Mesothelial cell of epicardium (in vitro differentiated cells): ENCODE measurements at regions not wholly inside any gene's neighbourhood (a gene's known extent, or its start where the extent isn't known, plus 50 kb on each side); places are given as distances from the start of the nearest gene placed in this dataset.
"Not testable (repeated sequence)": the region's sequence is repeated elsewhere in the genome, so short reads cannot be mapped to it uniquely, and the experiment has no call there.

Experiments used
- DNase-seq, 2 experiments: peaks; one replicate each; pipeline ENCODE4 v3.0.0; 2021; ENCODE audit warnings: low spot score in 2 of 2; ENCODE audit not compliant: unreplicated experiment in 2 of 2
- H3K27ac Mint-ChIP-seq: 2 replicates; pipeline ENCODE4 v1.8.0; 2021; ENCODE audit warnings: mixed read lengths
- H3K27me3 Mint-ChIP-seq: 2 replicates; pipeline ENCODE4 v1.8.0; 2021; ENCODE audit warnings: low read depth, mixed read lengths
- H3K36me3 Mint-ChIP-seq: 2 replicates; pipeline ENCODE4 v1.8.0; 2021; ENCODE audit warnings: mixed read lengths
- H3K4me1 Mint-ChIP-seq: 2 replicates; pipeline ENCODE4 v1.8.0; 2021; ENCODE audit warnings: mixed read lengths
- H3K4me3 Mint-ChIP-seq: 2 replicates; pipeline ENCODE4 v1.8.0; 2021; ENCODE audit warnings: mild to moderate bottlenecking, moderate library complexity, mixed read lengths
- H3K9me3 Mint-ChIP-seq: 2 replicates; pipeline ENCODE4 v1.8.0; 2021; ENCODE audit warnings: mixed read lengths

DNA sequence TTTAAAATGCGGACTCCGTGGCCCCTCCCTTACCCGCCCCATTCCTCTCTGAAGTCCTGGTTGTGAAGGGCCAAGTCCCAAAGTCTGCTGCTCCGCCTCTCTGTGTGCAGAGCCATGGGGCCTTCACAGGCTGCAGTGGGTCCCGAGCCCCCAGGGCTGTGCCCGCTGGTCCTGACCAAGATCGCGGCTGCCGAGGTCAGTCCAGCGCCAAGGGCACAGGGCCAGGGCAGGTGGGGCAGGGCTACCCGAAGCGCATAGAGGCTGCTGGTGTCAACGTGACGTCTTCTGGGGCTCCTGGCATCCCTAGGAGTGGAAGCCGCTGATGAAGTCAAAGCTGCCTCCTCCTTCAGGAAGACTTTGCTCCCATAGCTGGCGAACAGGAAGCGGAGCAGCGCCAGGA is 858.8 kb downstream of the TUBA3C start:
- DNase-seq, H3K4me3 Mint-ChIP-seq, H3K4me1 Mint-ChIP-seq, H3K27me3 Mint-ChIP-seq, H3K27ac Mint-ChIP-seq, H3K36me3 Mint-ChIP-seq: not testable (repeated sequence)
- H3K9me3 Mint-ChIP-seq = peaks cover 23% of the 10 kb centered on the region

DNA sequence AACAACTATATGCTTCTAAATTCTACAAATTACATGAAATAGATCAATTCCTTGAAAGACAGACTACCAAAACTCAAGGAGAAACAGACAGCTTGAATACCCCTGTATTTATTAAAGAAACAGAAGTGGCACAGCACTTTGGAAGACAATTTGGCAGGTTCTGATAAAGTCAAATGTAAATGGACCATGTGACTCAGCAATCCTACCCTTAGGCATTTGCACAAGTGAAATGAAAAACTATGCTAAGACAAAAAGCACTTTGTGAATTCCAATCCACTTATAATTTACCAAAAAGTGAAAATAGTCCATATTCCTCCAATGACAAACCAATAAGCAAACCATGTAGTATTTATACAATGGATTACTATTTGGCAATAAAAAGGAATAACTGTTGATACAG is 862.0 kb downstream of the TUBA3C start:
- not testable (repeated sequence) for H3K27ac Mint-ChIP-seq, H3K27me3 Mint-ChIP-seq, H3K4me1 Mint-ChIP-seq, DNase-seq, H3K4me3 Mint-ChIP-seq, H3K36me3 Mint-ChIP-seq
- peaks cover 27% of the 10 kb centered on the region for H3K9me3 Mint-ChIP-seq

DNA sequence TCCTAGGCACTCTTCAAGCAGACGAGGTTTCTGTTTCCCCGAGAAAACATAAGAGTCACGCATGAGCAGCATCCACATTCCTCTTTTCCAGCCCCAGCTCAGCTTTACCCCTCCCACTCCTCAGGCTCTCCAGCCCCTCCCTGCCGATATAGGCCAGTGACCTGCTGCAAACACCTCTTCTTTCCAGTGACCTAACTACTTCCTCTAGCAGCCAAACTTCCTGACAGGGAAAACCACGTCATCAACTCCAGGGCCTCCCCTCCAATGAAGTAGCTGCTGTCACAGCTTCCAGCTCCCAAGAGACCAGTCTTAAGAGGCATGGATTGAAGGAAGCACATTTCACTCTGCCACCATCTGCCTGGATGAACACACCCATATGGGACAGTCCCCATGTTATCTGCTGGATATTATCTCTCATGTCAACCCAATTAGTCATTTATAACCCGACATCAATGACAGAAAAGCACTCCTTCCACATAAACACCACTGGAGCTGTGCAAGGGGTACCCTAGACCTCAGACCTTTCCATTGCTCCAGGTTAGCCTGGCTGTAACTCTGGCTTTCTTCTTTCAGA is 878.3 kb downstream of the TUBA3C start:
- not testable (repeated sequence) for H3K36me3 Mint-ChIP-seq, H3K27me3 Mint-ChIP-seq, DNase-seq, H3K4me3 Mint-ChIP-seq, H3K27ac Mint-ChIP-seq, H3K4me1 Mint-ChIP-seq
- H3K9me3 Mint-ChIP-seq = peaks cover 37% of the 10 kb centered on the region

DNA sequence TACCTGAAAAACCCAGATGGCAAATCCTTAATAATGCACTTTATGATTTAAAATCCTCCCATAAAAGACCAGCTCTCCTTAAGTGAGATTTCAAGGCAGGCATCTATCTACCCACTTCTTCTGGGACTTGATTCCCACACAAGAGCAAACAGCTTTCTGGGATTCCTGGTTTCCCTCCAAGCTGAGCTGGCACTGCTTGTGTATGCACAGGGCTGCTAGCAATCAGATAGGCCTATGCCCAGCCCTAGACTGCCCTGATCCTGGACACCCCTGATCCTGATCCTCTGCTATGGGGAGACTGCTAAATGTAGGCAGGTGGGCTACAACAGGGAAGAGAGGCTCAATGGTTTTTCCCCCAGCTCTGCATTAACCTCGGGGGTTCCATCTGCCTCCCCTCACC is 880.7 kb downstream of the TUBA3C start:
- not testable (repeated sequence) for H3K36me3 Mint-ChIP-seq, H3K27ac Mint-ChIP-seq, H3K27me3 Mint-ChIP-seq, H3K4me3 Mint-ChIP-seq, H3K4me1 Mint-ChIP-seq, DNase-seq
- peaks cover 37% of the 10 kb centered on the region for H3K9me3 Mint-ChIP-seq

DNA sequence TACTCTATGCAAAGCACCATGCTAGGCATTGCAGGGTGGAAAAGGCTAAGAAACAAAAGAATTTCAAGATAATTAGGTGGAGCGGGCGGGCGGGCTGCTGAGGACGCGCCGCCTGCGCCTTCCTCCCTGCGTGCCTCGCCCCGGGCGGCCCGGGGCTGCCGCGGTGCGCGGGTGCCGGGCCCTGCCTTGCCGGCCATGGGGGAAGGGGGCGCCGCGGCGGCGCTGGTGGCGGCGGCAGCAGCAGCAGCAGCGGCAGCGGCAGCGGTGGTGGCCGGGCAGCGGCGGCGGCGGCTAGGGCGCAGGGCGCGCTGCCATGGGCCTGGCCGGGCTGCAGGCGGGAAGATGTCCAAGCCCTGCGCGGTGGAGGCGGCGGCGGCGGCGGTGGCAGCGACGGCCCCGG is 884.3 kb downstream of the TUBA3C start:
- not testable (repeated sequence) for H3K4me3 Mint-ChIP-seq, H3K27me3 Mint-ChIP-seq, H3K36me3 Mint-ChIP-seq, DNase-seq, H3K4me1 Mint-ChIP-seq, H3K27ac Mint-ChIP-seq
- peaks cover 18% of the 10 kb centered on the region for H3K9me3 Mint-ChIP-seq

DNA sequence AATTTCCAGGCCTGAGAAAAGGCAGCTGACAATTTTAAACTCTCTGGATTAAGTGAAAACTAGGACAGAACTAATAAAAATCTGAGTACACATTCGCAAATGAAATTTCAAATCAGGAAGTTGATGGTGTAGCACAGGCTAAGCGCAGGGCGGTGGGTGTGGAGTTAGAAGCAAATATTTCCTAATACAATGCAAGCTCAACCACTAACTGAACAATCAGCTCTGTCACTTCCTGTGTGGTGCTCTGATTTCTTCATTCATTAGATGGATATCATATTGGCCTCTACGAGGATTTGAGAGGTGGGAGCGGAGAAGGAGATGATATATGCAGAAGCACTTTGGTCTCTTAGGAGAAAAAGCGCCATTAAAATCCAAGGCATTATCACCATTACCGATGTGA is 885.0 kb downstream of the TUBA3C start:
- H3K4me1 Mint-ChIP-seq, H3K4me3 Mint-ChIP-seq, H3K36me3 Mint-ChIP-seq, DNase-seq, H3K27ac Mint-ChIP-seq, H3K27me3 Mint-ChIP-seq: not testable (repeated sequence)
- peaks cover 10% of the 10 kb centered on the region for H3K9me3 Mint-ChIP-seq

DNA sequence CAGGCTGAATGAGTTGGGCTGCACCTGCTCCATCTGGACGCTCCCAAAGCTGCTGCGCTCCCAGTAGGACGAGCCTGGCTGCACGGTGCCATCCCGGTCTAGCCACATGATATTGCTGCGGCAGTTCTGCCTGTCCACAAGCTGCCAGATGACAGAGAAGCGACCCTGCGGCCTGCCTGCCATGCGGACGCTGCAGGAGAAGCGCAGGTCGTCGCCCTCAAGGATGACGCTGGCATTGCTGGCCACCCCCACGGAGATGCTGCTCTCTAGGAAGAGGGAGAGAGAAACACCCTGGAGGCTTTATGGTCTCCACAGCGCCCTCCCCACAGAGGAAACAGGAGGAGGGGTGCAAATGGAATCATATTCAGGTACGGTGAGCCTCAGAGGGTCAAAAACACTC is 887.3 kb downstream of the TUBA3C start:
- not testable (repeated sequence) for H3K27ac Mint-ChIP-seq, H3K4me3 Mint-ChIP-seq, H3K4me1 Mint-ChIP-seq, H3K27me3 Mint-ChIP-seq, H3K36me3 Mint-ChIP-seq, DNase-seq
- H3K9me3 Mint-ChIP-seq = peaks cover 12% of the 10 kb centered on the region

DNA sequence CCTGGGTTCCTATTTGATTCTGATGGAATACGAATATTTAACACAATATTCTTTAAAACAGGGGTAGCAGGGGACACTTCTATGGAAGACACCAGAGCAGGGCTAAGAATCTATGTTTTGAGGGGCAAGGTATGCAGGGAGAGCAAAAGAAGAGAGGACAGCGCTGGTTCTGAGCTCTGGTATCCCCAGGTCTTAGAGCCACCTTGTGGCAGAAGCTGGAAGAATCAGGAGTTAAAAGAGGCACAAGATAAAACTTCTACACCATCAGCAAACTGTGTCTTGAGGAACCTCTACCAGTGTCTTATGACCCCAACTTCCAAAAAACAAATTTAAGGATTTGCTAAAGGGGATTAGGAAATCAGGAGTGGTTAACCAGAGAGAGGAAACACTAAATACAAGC is 894.8 kb downstream of the TUBA3C start:
- not testable (repeated sequence) for H3K27ac Mint-ChIP-seq, H3K36me3 Mint-ChIP-seq, DNase-seq, H3K27me3 Mint-ChIP-seq, H3K4me1 Mint-ChIP-seq, H3K4me3 Mint-ChIP-seq
- H3K9me3 Mint-ChIP-seq = peaks cover 14% of the 10 kb centered on the region

DNA sequence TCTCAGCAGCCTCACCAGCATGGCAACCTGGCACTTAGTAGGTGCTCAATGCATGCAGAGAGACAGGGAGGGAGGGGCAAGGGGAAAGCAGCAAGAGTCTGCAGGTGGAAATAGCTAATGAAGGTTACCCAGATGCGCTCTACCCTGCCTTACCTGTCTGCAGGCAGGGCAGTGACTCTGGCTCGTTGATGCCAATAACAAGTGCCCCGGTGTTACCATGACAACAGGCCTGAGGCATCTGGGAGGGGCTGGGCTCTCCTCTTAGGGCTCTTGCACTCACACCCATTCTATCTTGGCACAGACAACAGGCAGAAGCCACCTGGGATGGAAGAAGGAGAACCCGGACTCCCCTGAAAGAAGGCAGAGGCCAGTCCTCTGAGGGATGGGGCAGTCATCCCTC is 896.0 kb downstream of the TUBA3C start:
- not testable (repeated sequence) for DNase-seq, H3K27ac Mint-ChIP-seq, H3K27me3 Mint-ChIP-seq, H3K4me1 Mint-ChIP-seq, H3K36me3 Mint-ChIP-seq, H3K4me3 Mint-ChIP-seq
- H3K9me3 Mint-ChIP-seq = peaks cover 14% of the 10 kb centered on the region

DNA sequence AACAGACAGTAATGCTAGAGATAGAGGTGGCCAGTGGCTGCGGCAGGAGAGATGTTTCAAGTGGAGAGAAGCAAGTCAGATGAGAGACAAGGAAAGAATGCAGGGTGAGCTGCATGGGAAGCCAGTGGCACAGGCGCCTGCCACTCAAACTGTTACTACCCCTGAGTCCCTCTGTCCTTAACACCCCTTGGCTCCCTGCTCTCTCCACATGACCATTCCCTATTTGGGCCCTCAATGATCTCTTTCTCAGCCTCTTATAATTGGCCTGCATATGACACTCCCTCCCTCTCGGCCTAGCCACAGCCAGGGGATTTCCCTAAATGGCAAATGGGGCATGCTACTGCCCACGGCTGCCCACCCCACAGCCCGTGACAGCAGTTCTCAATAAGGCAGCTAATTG is 897.6 kb downstream of the TUBA3C start:
- peaks cover 14% of the 10 kb centered on the region for H3K9me3 Mint-ChIP-seq
- not testable (repeated sequence) for H3K36me3 Mint-ChIP-seq, H3K27ac Mint-ChIP-seq, H3K27me3 Mint-ChIP-seq, H3K4me1 Mint-ChIP-seq, H3K4me3 Mint-ChIP-seq, DNase-seq

DNA sequence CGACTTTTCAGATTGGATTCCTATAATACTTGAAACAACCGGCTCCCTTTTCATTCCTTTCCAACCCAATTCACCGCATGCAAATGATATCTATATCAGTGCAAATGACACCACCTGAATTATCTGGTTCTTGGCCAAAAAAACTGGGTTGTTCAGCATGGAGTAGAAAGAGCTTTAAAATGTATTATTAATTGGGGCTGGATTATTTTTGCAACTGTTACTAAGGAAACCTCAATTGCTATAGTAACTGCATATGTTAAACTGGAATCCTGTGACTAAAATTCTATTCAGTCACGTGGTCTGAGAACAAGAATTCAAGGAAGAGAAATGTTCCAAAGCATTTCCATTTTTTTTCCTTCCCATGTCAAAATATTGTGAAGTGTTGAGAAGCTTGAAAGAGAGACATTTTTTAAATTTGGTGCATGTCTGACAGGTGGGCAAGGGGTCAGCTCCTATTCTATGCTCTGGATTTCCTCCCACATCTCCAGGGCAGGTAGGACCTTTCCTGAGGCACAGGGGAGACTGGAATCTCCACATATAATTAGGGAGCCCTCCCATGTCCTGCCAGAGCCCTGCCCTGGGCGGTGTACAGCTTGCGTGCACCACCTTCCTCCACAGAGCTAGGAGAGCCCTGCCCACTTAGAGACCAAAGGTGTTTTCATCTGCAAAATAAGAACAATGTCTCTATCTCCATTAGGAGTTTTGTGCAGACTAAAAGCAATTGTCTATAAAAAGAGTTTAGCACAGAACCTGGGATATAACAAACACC is 899.6 kb downstream of the TUBA3C start:
- not testable (repeated sequence) for H3K27me3 Mint-ChIP-seq, DNase-seq, H3K4me1 Mint-ChIP-seq, H3K36me3 Mint-ChIP-seq, H3K4me3 Mint-ChIP-seq, H3K27ac Mint-ChIP-seq
- peaks cover 14% of the 10 kb centered on the region for H3K9me3 Mint-ChIP-seq

DNA sequence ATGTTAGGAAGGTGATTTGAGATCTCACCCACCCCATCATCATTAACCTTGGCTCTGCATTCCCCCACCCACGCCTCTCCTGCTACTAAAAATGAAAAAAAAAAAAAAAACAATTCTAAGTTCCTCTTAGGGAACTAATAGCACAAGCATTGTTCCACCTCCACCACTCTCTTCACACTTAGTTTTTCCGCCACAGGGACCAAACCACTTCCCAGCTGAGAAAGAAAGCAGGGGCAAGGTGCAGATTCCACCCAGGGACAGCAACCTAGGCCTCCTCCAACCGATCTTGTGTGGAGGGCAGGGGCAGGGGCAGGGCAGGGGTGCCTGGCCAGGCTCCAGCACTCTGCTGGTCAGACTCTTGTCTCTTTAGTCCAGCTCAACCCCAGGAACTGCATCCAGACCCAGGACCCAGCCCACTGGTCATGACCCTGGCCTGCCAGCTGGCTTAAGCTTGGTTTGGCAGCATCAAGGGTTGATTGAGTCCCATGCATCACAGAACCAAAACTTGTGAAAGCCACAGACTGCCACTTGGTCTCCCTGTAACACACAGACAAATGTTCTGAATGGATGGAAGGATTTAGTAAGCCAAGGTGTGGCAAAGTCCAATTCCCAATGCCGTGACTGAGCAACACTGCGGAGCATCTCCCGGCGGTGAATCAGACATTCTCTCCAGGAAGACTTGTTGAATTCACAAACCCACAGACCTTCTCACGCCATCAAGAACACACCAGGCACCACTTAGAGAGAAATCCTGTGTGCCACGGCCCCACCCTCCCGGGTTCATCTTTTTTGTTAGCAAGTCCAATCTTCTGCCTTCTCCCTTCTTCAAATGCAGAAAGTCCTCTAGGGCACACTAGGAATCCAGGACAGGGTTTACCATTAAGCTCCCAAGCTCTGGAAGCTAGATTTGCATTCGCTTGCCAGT is 900.5 kb downstream of the TUBA3C start:
- not testable (repeated sequence) for H3K9me3 Mint-ChIP-seq, H3K36me3 Mint-ChIP-seq, DNase-seq, H3K4me3 Mint-ChIP-seq, H3K27ac Mint-ChIP-seq, H3K27me3 Mint-ChIP-seq, H3K4me1 Mint-ChIP-seq

DNA sequence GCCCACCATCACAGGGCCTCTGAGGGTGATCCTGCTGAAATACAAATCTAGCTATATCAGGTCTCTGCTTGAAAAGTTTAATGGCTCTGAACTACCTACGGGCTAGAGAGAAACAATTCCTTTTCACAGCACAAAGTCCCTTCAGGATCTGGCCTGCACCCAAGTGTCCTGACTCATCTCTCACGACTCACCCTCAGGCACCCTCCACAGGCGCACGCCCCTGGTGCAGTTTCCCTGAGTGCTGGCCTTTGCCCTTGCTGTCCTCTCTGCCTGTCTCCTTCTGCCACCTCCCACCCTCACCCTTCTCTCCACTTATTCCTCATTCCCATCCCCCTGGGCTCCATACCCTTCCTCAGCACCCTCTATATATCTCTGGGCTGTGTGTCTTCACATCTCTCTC is 901.7 kb downstream of the TUBA3C start:
- not testable (repeated sequence) for H3K27me3 Mint-ChIP-seq, H3K4me3 Mint-ChIP-seq, H3K36me3 Mint-ChIP-seq, DNase-seq, H3K9me3 Mint-ChIP-seq, H3K27ac Mint-ChIP-seq, H3K4me1 Mint-ChIP-seq

DNA sequence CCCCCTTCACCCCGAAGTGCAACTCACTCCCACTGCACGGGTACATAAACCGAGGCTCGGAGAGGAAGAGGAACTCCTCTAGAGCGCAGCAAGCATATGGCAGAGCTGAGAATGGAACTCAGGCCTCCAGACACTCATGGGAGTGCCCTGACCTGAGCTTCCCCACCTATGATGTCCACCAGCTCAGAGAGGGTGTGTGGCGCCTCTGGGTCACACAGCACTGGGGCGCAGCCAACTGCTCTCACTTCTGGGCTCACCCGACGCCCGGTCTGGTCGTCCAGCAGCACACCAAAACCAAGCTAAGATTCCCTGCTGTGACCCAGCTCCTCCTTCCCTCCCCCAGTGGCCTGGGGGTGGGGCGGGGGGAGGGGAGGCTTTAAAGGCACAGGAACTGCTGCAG is 904.3 kb downstream of the TUBA3C start:
- not testable (repeated sequence) for H3K27ac Mint-ChIP-seq, H3K9me3 Mint-ChIP-seq, H3K4me3 Mint-ChIP-seq, H3K36me3 Mint-ChIP-seq, H3K4me1 Mint-ChIP-seq, DNase-seq, H3K27me3 Mint-ChIP-seq
